AG04450 (cell line): ENCODE measurements at regions not wholly inside any gene's neighbourhood (a gene's known extent, or its start where the extent isn't known, plus 50 kb on each side); places are given as distances from the start of the nearest gene placed in this dataset.

Experiments used
- CTCF ChIA-PET: fragments of 300-600, 350-600 bp; formaldehyde crosslinking; extraction: SDS; loops from one replicate; lab custom pipeline; 2022; ENCODE audit warnings: antibody characterized with exemption, inconsistent platforms; lab: Charles Lee
- POLR2A ChIA-PET: fragments of 350-600 bp; formaldehyde crosslinking; extraction: SDS; loops from one replicate; lab custom pipeline; 2021; ENCODE audit warnings: antibody characterized with exemption, inconsistent platforms; lab: Yijun Ruan, JAX
- DNase-seq: peaks from one replicate; pipeline ENCODE4 v3.0.0-alpha.2; 2011; ENCODE audit warnings: low read depth, low spot score
- H3K27ac ChIP-seq: one replicate; pipeline ENCODE4 v1.5.1; 2012; ENCODE audit warnings: low read depth, low read length, control low read depth
- H3K27me3 ChIP-seq: one replicate; pipeline ENCODE4 v1.6.0; 2012; ENCODE audit warnings: low read length; ENCODE audit not compliant: control insufficient read depth, insufficient read depth
- H3K4me3 ChIP-seq: 2 replicates; pipeline ENCODE4 v1.5.1; 2011; ENCODE audit warnings: mild to moderate bottlenecking, low read depth, low read length, control low read depth
- H3K9me3 ChIP-seq: 2 replicates; pipeline ENCODE4 v1.5.1; 2012; ENCODE audit warnings: low read length; ENCODE audit not compliant: control insufficient read depth, insufficient read depth
- TF ChIP-seq, protein P1 (sequence below): IDR thresholded peaks from 2 replicates; pipeline ENCODE4 v1.5.1; 2011; ENCODE audit warnings: low read depth, low read length, control low read depth, inconsistent platforms

GRCh38 chr2:194116861-194117260, 1540.2 kb upstream of the SLC39A10 start:
- Histone ChIP-seq H3K27me3 (no peaks in the 10 kb centered on the region), H3K27ac (no peak overlapping the region), H3K9me3 (peaks cover 2% of the 10 kb centered on the region; the same call in 1 of the 2 replicates), H3K4me3 (no peak overlapping the region)
- TF ChIP-seq, protein P1, sequence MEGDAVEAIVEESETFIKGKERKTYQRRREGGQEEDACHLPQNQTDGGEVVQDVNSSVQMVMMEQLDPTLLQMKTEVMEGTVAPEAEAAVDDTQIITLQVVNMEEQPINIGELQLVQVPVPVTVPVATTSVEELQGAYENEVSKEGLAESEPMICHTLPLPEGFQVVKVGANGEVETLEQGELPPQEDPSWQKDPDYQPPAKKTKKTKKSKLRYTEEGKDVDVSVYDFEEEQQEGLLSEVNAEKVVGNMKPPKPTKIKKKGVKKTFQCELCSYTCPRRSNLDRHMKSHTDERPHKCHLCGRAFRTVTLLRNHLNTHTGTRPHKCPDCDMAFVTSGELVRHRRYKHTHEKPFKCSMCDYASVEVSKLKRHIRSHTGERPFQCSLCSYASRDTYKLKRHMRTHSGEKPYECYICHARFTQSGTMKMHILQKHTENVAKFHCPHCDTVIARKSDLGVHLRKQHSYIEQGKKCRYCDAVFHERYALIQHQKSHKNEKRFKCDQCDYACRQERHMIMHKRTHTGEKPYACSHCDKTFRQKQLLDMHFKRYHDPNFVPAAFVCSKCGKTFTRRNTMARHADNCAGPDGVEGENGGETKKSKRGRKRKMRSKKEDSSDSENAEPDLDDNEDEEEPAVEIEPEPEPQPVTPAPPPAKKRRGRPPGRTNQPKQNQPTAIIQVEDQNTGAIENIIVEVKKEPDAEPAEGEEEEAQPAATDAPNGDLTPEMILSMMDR = no peak
- no peak for DNase-seq
- ChIA-PET CTCF (no interaction called here), POLR2A (no interaction called here)

GRCh38 chr2:194105358-194105757, 1551.7 kb upstream of the SLC39A10 start:
- CTCF ChIA-PET = no interaction called here
- TF ChIP-seq, protein P1 = no peak
- POLR2A ChIA-PET = no interaction called here
- Histone ChIP-seq H3K4me3 (no peak overlapping the region), H3K27ac (no peak overlapping the region), H3K27me3 (no peaks in the 10 kb centered on the region), H3K9me3 (peaks cover 4% of the 10 kb centered on the region)
- DNase-seq = no peak

- no peak overlapping the region for H3K27ac ChIP-seq
- ChIA-PET POLR2A (no interaction called here), CTCF (no interaction called here)
- H3K4me3 ChIP-seq = no peak overlapping the region
- DNase-seq = no peak
- peaks cover 4% of the 10 kb centered on the region for H3K9me3 ChIP-seq
- TF ChIP-seq, protein P1 = no peak
- H3K27me3 ChIP-seq = no peaks in the 10 kb centered on the region
Measured at GRCh38 chr2:194104687-194105086, 1552.3 kb upstream of the SLC39A10 start.

- CTCF ChIA-PET = no interaction called here
- TF ChIP-seq, protein P1 = no peak
- Histone ChIP-seq H3K9me3 (peaks cover 4% of the 10 kb centered on the region), H3K27me3 (no peaks in the 10 kb centered on the region), H3K4me3 (no peak overlapping the region), H3K27ac (no peak overlapping the region)
- no peak for DNase-seq
- POLR2A ChIA-PET = no interaction called here
Measured at GRCh38 chr2:194103941-194104659, 1552.9 kb upstream of the SLC39A10 start.

GRCh38 chr2:194102546-194102945, 1554.5 kb upstream of the SLC39A10 start:
- H3K9me3 ChIP-seq = peaks cover 4% of the 10 kb centered on the region
- DNase-seq = no peak
- no peak overlapping the region for H3K27ac ChIP-seq
- POLR2A ChIA-PET = no interaction called here
- CTCF ChIA-PET = no interaction called here
- TF ChIP-seq, protein P1 = no peak
- H3K4me3 ChIP-seq = no peak overlapping the region
- H3K27me3 ChIP-seq = no peaks in the 10 kb centered on the region
